ENCODE measurements at regions not wholly inside any gene's neighbourhood (a gene's known extent, or its start where the extent isn't known, plus 50 kb on each side); places are given as distances from the start of the nearest gene placed in this dataset.
A peak's percentile ranks its signal among the peaks of the same experiment; 100 is the strongest.

DNA sequence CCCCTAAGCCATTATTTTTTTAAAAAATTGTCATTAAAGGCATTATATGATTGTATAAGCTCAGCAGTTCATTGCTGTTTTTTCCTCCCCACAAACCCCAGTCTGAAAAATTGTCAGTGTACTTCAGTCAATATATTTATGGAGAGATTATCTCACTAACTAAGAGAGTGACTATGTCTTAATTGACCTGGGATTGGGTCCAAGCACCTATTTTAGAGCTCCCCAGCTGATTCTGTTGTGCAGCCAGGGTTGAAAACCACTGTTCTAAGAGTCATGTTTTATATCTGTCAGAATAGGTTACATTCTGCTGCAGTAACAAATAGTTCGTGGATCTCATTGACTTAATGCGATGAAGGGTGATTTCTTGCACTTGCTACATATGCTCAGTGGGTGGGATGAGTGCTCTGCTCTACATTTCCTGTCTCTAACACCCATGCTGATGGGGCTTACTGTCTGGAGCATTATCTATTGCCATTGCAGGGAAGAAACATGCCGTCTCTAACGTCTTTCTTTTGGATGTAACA is 171.2 kb upstream of the MPHOSPH6 start:
- Histone ChIP-seq H3K4me1 (ENCODE audit: insufficient read depth, low read length) (no peaks in the 10 kb centered on the region), H3K79me2 (ENCODE audit: insufficient read depth, low read length) (no peaks in the 10 kb centered on the region), H2AFZ (ENCODE audit: low read length) (no peak overlapping the region), H3K9me3 (ENCODE audit: low read length) (peaks cover 6% of the 10 kb centered on the region; the same call in 1 of the 2 replicates), H3K9ac (ENCODE audit: insufficient read depth, low read depth, low read length) (no peak overlapping the region), H3K36me3 (replicated peaks in 1 of 2; ENCODE audit: control insufficient read depth in 1 of 2, insufficient read depth in 2 of 2, low read length in 2 of 2) (no peaks in the 10 kb centered on the region), H3K27me3 (ENCODE audit: control insufficient read depth in 1 of 2, insufficient read depth in 2 of 2, low read length in 2 of 2) (peaks cover 0 to 7% of the 10 kb centered on the region in 2 experiments; a peak in 2 of 5 replicates), H3K27ac (ENCODE audit: extremely low read length, insufficient read depth, low read length) (no peak overlapping the region), H4K20me1 (ENCODE audit: insufficient read depth, low read length) (no peaks in the 10 kb centered on the region), H3K4me2 (ENCODE audit: low read depth, low read length) (no peak overlapping the region), H3K4me3 (replicated peaks in 1 of 3; ENCODE audit: insufficient read depth in 1 of 3, low read depth in 2 of 3, low read length in 3 of 3) (no peak overlapping the region)
- DNase-seq (ENCODE audit: low spot score) (no peak), FAIRE-seq (no peak), ATAC-seq (no peak)
- in situ Hi-C loops (cut with HindIII; ENCODE audit: extremely low pct_ligation_motif_present, low pct_unique_long_range_greater_than_20kb) = loop anchor here (5.0 kb wide), 1 partner anchor 74 kb away; no protein-coding TSS in a partner anchor
- CTCF ChIA-PET (ENCODE audit: low intra/inter-chr PET ratio, low total read pairs) = interaction anchor here (5.5 kb wide), 1 partner anchor 77 kb away, joined by 42 read pairs; no protein-coding TSS in a partner anchor
- TF ChIP-seq ZNF12 (CRISPR knock-in tag; IDR thresholded peaks at IDR 0.05) = peak; percentile 96
- TF ChIP-seq, protein P1, sequence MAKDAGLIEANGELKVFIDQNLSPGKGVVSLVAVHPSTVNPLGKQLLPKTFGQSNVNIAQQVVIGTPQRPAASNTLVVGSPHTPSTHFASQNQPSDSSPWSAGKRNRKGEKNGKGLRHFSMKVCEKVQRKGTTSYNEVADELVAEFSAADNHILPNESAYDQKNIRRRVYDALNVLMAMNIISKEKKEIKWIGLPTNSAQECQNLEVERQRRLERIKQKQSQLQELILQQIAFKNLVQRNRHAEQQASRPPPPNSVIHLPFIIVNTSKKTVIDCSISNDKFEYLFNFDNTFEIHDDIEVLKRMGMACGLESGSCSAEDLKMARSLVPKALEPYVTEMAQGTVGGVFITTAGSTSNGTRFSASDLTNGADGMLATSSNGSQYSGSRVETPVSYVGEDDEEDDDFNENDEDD (CRISPR knock-in tag; IDR thresholded peaks at IDR 0.05; ENCODE audit: borderline replicate concordance) = no peak
- POLR2A ChIA-PET = no interaction called here
- no TSS peak for BruUV-seq (replicated peaks)
- 3% methylated on average over 4 of the region's 4 CpGs for WGBS (ENCODE audit: low lambda C conversion rate)
- intact Hi-C loops (cut with micrococcal nuclease; ENCODE audit: unreplicated experiment) = no loop called here

DNA sequence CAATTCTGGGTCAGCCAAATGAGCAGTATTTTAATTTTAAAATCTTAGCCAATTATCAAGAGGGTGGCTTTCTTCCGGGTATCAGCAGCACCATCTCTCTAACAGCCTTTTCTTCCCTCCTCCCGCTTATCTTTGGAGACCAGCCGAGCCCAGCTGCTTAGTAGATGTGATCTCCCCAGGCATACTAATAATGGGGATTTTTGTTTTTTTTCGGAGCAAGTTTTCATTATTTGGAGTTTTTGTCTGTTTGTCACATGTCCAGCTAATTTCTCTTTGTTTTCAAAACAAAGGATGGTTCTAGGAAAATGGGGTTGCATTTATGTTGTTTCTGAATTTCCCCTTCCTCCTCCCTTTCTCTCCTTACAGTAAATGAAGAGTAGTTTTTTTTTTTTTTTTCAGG is 170.5 kb upstream of the MPHOSPH6 start:
- no peak overlapping the region for H2AFZ ChIP-seq (ENCODE audit: low read length)
- POLR2A ChIA-PET = no interaction called here
- ATAC-seq (no peak), FAIRE-seq (no peak), DNase-seq (ENCODE audit: low spot score) (no peak)
- H3K27me3 ChIP-seq (ENCODE audit: control insufficient read depth in 1 of 2, insufficient read depth in 2 of 2, low read length in 2 of 2) = peaks cover 0 to 7% of the 10 kb centered on the region in 2 experiments; a peak in 2 of 5 replicates
- no peaks in the 10 kb centered on the region for H4K20me1 ChIP-seq (ENCODE audit: insufficient read depth, low read length)
- no peak overlapping the region for H3K4me2 ChIP-seq (ENCODE audit: low read depth, low read length)
- CTCF ChIA-PET (ENCODE audit: low intra/inter-chr PET ratio, low total read pairs) = interaction anchor here (5.5 kb wide), 1 partner anchor 77 kb away, joined by 42 read pairs; no protein-coding TSS in a partner anchor
- no TSS peak for BruUV-seq (replicated peaks)
- peaks cover 6% of the 10 kb centered on the region; the same call in 1 of the 2 replicates for H3K9me3 ChIP-seq (ENCODE audit: low read length)
- TF ChIP-seq RFXANK (CRISPR knock-in tag; IDR thresholded peaks at IDR 0.05) (no peak), SSRP1 (CRISPR knock-in tag; IDR thresholded peaks at IDR 0.05) (no peak), HNRNPH1 (optimal IDR thresholded peaks at IDR 0.05; ENCODE audit: low read depth, low read length) (no peak), ZNF124 (CRISPR knock-in tag; IDR thresholded peaks at IDR 0.05) (no peak), HNRNPUL1 (IDR thresholded peaks at IDR 0.05; ENCODE audit: low read depth, low read length) (no peak), TOPORS (CRISPR knock-in tag; IDR thresholded peaks at IDR 0.05) (no peak), ZBTB21 (CRISPR knock-in tag; IDR thresholded peaks at IDR 0.05) (no peak), ARID2 (CRISPR knock-in tag; IDR thresholded peaks at IDR 0.05; ENCODE audit: borderline replicate concordance) (no peak), ZNF234 (CRISPR knock-in tag; conservative IDR thresholded peaks at IDR 0.05) (no peak), REPIN1 (CRISPR knock-in tag; IDR thresholded peaks at IDR 0.05; ENCODE audit: borderline replicate concordance, low read depth) (no peak), NFE2L2 (IDR thresholded peaks at IDR 0.05; ENCODE audit: low read length) (no peak), ZNF138 (CRISPR knock-in tag; IDR thresholded peaks at IDR 0.05; ENCODE audit: low read depth) (no peak)
- TF ChIP-seq, protein P2, sequence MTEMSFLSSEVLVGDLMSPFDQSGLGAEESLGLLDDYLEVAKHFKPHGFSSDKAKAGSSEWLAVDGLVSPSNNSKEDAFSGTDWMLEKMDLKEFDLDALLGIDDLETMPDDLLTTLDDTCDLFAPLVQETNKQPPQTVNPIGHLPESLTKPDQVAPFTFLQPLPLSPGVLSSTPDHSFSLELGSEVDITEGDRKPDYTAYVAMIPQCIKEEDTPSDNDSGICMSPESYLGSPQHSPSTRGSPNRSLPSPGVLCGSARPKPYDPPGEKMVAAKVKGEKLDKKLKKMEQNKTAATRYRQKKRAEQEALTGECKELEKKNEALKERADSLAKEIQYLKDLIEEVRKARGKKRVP (CRISPR knock-in tag; IDR thresholded peaks at IDR 0.05) = no peak
- H3K4me3 ChIP-seq (replicated peaks in 1 of 3; ENCODE audit: insufficient read depth in 1 of 3, low read depth in 2 of 3, low read length in 3 of 3) = no peak overlapping the region
- WGBS (ENCODE audit: low lambda C conversion rate) = 18% methylated on average over 4 of the region's 4 CpGs
- H3K36me3 ChIP-seq (replicated peaks in 1 of 2; ENCODE audit: control insufficient read depth in 1 of 2, insufficient read depth in 2 of 2, low read length in 2 of 2) = no peaks in the 10 kb centered on the region
- intact Hi-C loops (cut with micrococcal nuclease; ENCODE audit: unreplicated experiment) = no loop called here
- in situ Hi-C loops (cut with HindIII; ENCODE audit: extremely low pct_ligation_motif_present, low pct_unique_long_range_greater_than_20kb) = loop anchor here (5.0 kb wide), 1 partner anchor 73 kb away; no protein-coding TSS in a partner anchor
- no peaks in the 10 kb centered on the region for H3K4me1 ChIP-seq (ENCODE audit: insufficient read depth, low read length)
- H3K9ac ChIP-seq (ENCODE audit: insufficient read depth, low read depth, low read length) = no peak overlapping the region
- H3K27ac ChIP-seq (ENCODE audit: extremely low read length, insufficient read depth, low read length) = no peak overlapping the region
- H3K79me2 ChIP-seq (ENCODE audit: insufficient read depth, low read length) = no peaks in the 10 kb centered on the region
